Thoracic aorta (tissue), 2 donors: ENCODE measurements at regions not wholly inside any gene's neighbourhood (a gene's known extent, or its start where the extent isn't known, plus 50 kb on each side); places are given as distances from the start of the nearest gene placed in this dataset.

Experiments used
- ATAC-seq: fragments of 150-250 bp; one replicate; pipeline ENCODE4 v1.8.0; 2017; ENCODE audit warnings: low read depth; ENCODE audit not compliant: insufficient number of reproducible peaks, low FRiP score
- DNase-seq: peaks from one replicate; pipeline ENCODE4 v3.0.0-alpha.2; 2020; ENCODE audit warnings: low spot score
- H3K27ac ChIP-seq, 2 donors: fragments of 200-600 bp; sonication (generic); 1 replicate in 1 of 2; 2 replicates in 1 of 2; pipeline ENCODE4 v1.5.1; 2016; ENCODE audit warnings: mild to moderate bottlenecking in 2 of 2, moderate library complexity in 2 of 2
- H3K27me3 ChIP-seq: fragments of 200-600 bp; sonication (generic); replicated peaks from 2 replicates; pipeline ENCODE4 v1.6.0; 2016; ENCODE audit warnings: mild to moderate bottlenecking; ENCODE audit not compliant: insufficient read depth
- H3K36me3 ChIP-seq: fragments of 200-600 bp; sonication (generic); one replicate; pipeline ENCODE4 v1.5.1; 2016
- H3K4me1 ChIP-seq, 2 donors: fragments of 200-600 bp; sonication (generic); 1 replicate in 1 of 2; 2 replicates in 1 of 2; pipeline versions ENCODE4 v1.5.1 to v1.6.0; 2016; ENCODE audit warnings: low read depth in 2 of 2, mild to moderate bottlenecking in 1 of 2; ENCODE audit not compliant: control insufficient read depth in 1 of 2
- H3K4me3 ChIP-seq: fragments of 200-600 bp; sonication (generic); 2 replicates; pipeline ENCODE4 v1.5.1; 2016; ENCODE audit warnings: mild to moderate bottlenecking
- H3K9me3 ChIP-seq: fragments of 200-600 bp; sonication (generic); 2 replicates; pipeline ENCODE4 v1.5.1; 2016
- TF ChIP-seq, protein P1 (sequence below): fragments of 200-600 bp; sonication (generic); IDR thresholded peaks from one replicate; pipeline ENCODE4 v1.5.1; 2019; ENCODE audit warnings: antibody characterized with exemption

DNA sequence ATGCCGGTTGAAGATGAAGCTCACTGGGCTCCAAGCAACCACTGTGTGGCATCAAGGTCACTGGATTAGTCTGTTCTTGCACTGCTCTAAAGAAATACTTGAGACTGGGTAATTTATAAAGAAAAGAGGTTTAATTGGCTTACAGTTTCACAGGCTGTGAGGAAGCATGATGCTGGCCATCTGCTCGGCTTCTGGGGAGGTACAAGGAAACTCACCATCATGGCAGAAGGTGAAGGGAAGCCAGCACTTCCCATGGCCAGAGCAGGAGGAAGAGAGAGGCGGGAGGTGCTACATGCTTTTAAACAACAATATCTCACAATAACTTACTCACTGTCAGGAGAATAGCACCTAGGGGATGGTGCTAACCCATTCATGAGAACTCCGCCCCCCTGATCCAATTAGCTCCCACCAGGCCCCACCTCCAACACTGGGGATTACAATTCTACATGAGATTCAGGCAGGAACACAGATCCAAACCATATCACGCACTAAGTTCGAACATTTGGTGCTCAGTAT lies 109.7 kb upstream of the MGAT5 start:
- H3K9me3 ChIP-seq = no peaks in the 10 kb centered on the region
- no peak for ATAC-seq
- no peak for DNase-seq
- H3K36me3 ChIP-seq = no peaks in the 10 kb centered on the region
- no peaks in the 10 kb centered on the region for H3K27me3 ChIP-seq
- no peak overlapping the region for H3K4me3 ChIP-seq
- peaks cover 10 to 28% of the 10 kb centered on the region in 2 donors for H3K4me1 ChIP-seq
- TF ChIP-seq, protein P1, sequence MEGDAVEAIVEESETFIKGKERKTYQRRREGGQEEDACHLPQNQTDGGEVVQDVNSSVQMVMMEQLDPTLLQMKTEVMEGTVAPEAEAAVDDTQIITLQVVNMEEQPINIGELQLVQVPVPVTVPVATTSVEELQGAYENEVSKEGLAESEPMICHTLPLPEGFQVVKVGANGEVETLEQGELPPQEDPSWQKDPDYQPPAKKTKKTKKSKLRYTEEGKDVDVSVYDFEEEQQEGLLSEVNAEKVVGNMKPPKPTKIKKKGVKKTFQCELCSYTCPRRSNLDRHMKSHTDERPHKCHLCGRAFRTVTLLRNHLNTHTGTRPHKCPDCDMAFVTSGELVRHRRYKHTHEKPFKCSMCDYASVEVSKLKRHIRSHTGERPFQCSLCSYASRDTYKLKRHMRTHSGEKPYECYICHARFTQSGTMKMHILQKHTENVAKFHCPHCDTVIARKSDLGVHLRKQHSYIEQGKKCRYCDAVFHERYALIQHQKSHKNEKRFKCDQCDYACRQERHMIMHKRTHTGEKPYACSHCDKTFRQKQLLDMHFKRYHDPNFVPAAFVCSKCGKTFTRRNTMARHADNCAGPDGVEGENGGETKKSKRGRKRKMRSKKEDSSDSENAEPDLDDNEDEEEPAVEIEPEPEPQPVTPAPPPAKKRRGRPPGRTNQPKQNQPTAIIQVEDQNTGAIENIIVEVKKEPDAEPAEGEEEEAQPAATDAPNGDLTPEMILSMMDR = no peak
- H3K27ac ChIP-seq = no peak overlapping the region

DNA sequence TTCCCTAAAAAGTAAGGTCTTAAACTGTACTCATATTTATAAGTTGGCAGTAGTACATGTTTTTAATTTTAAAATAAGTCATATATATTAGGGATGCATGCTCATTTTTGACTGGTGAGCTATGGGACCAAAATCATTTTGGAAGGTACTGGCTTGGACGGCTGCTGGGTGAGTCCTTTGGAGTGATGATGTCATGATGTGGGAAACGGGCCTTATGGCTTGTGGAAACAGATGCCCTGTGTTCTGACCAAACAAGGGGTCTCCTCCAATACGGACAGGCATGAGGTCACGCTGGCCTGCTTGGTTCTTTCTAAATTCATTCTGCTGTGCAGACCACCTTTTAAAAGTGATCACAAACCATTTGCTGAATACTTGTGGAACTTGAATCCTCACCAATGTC lies 109.2 kb upstream of the MGAT5 start:
- ATAC-seq (no peak), DNase-seq (no peak)
- no peaks in the 10 kb centered on the region for H3K9me3 ChIP-seq
- no peak overlapping the region for H3K4me3 ChIP-seq
- H3K27ac ChIP-seq = no peak overlapping the region
- TF ChIP-seq, protein P1 = no peak
- H3K27me3 ChIP-seq = no peaks in the 10 kb centered on the region
- H3K4me1 ChIP-seq = peaks cover 10 to 28% of the 10 kb centered on the region in 2 donors
- H3K36me3 ChIP-seq = no peaks in the 10 kb centered on the region

DNA sequence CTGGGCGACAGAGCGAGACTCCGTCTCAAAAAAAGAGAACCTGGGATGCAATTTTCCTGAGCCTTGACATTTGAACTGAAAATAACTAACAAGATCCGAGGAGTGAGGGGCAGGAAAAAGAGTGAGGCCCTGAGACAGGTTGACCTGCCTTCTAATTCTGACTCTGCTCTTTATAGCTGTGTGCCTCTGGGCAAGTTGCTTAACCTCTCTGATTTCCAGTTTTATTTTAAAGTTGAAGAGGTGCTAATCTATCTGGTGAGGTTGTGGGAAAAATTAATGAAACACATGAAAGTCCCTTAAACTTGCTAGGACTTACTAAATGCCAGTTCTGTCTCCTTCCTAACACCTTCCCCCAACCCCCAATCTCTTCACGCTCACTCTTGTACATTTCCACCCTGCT lies 108.4 kb upstream of the MGAT5 start:
- no peaks in the 10 kb centered on the region for H3K36me3 ChIP-seq
- no peaks in the 10 kb centered on the region for H3K9me3 ChIP-seq
- no peaks in the 10 kb centered on the region for H3K27me3 ChIP-seq
- H3K4me3 ChIP-seq = no peak overlapping the region
- DNase-seq = no peak
- peaks cover 10 to 28% of the 10 kb centered on the region in 2 donors for H3K4me1 ChIP-seq
- TF ChIP-seq, protein P1 = no peak
- ATAC-seq = no peak
- H3K27ac ChIP-seq = no peak overlapping the region

DNA sequence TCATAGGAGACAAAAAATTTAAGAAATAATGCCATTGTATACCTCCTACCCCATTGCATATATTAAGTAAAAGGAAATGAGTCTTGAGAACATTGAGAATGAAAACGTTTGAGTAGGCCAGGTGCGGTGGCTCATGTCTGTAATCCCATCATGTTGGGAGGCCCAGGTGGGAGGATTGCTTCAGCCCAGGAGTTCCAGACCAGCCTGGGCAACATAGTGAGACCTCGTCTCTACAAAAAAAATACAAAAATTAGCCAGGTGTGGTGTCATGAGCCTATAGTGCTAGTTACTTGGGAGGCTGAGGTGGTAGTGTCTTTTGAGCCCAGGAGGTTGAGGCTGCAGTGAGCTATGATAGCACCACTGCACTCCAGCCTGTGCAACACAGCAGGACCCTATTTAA lies 107.7 kb upstream of the MGAT5 start:
- no peak for ATAC-seq
- TF ChIP-seq, protein P1 = no peak

DNA sequence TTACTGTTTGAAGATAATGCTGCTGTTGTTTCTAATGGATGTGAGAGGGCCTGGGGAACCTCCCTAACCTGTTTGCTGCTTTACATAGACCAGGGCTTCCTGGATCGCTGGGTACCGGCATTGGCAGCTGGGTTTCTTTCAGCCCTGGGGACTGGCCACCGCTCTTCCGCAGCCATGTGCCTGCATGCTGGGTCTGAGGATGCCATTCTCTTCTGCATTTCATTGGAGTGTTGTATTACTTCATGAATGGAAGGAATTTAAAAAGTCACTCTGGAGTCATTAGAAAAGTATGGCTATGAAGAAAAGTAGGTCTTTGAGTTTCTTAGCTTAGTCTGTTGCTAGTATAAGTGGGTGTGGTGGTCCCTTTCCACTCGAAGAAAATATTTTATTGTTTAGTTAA lies 107.3 kb upstream of the MGAT5 start:
- H3K9me3 ChIP-seq = no peaks in the 10 kb centered on the region
- TF ChIP-seq, protein P1 = no peak
- no peak for ATAC-seq
- DNase-seq = no peak
- peaks cover 10 to 28% of the 10 kb centered on the region in 2 donors for H3K4me1 ChIP-seq
- H3K27me3 ChIP-seq = no peaks in the 10 kb centered on the region
- H3K27ac ChIP-seq = no peak overlapping the region
- H3K4me3 ChIP-seq = no peak overlapping the region
- no peaks in the 10 kb centered on the region for H3K36me3 ChIP-seq

More for the DNA sequence above, 107.7 kb upstream of the MGAT5 start:
- Histone ChIP-seq H3K27me3 (no peaks in the 10 kb centered on the region), H3K4me1 (peaks cover 10 to 28% of the 10 kb centered on the region in 2 donors), H3K4me3 (no peak overlapping the region), H3K27ac (no peak overlapping the region), H3K9me3 (no peaks in the 10 kb centered on the region), H3K36me3 (no peaks in the 10 kb centered on the region)
- no peak for DNase-seq
